NB4 (cell line): ENCODE measurements at regions not wholly inside any gene's neighbourhood (a gene's known extent, or its start where the extent isn't known, plus 50 kb on each side); places are given as distances from the start of the nearest gene placed in this dataset.

ENCODE experiments used
- DNase-seq: peaks from one replicate; pipeline ENCODE4 v3.0.0; 2010; ENCODE audit warnings: low read depth
- H3K4me3 ChIP-seq: one replicate; pipeline ENCODE4 v1.5.1; 2011; ENCODE audit warnings: mild to moderate bottlenecking, low read depth, low read length, moderate library complexity
- MAX ChIP-seq: IDR thresholded peaks from 2 replicates; pipeline ENCODE4 v1.6.1; 2011; ENCODE audit warnings: low read depth, low read length
- MYC ChIP-seq: IDR thresholded peaks from 2 replicates; pipeline ENCODE4 v1.6.1; 2011; ENCODE audit warnings: low read depth, low read length
- POLR2A ChIP-seq: IDR thresholded peaks from 2 replicates; pipeline ENCODE4 v1.6.1; 2011; ENCODE audit warnings: mild to moderate bottlenecking; ENCODE audit not compliant: insufficient read length; ENCODE audit errors: extremely low read depth
- TF ChIP-seq, protein P1 (sequence below): IDR thresholded peaks from one replicate; pipeline ENCODE4 v1.5.1; 2012; ENCODE audit warnings: low read depth, low read length

DNA sequence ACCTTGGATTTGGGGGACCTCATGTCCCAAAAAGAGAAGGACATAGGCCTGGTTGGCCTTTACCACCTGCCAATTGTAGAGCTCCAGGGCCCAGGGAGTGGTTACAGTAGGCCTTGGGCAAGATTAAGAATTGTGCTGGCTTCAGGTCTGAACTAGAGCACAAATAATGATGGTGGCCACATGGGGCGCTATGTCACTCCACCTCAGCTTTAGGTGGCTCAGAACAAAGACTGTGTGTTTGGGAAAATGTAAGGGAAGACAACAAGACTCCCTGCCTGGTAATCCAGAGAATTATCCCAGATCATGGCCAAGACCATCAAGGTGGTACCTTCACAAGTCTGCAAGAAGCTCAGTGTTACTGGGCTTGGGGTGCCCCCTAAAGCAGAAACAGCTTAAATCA is 224.9 kb upstream of the OPRM1 start:
- no peak for TF ChIP-seq POLR2A
- TF ChIP-seq MYC, result no peak
- TF ChIP-seq, protein P1, sequence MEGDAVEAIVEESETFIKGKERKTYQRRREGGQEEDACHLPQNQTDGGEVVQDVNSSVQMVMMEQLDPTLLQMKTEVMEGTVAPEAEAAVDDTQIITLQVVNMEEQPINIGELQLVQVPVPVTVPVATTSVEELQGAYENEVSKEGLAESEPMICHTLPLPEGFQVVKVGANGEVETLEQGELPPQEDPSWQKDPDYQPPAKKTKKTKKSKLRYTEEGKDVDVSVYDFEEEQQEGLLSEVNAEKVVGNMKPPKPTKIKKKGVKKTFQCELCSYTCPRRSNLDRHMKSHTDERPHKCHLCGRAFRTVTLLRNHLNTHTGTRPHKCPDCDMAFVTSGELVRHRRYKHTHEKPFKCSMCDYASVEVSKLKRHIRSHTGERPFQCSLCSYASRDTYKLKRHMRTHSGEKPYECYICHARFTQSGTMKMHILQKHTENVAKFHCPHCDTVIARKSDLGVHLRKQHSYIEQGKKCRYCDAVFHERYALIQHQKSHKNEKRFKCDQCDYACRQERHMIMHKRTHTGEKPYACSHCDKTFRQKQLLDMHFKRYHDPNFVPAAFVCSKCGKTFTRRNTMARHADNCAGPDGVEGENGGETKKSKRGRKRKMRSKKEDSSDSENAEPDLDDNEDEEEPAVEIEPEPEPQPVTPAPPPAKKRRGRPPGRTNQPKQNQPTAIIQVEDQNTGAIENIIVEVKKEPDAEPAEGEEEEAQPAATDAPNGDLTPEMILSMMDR, result peak; percentile 58
- no peak overlapping the region for H3K4me3 ChIP-seq
- DNase-seq, result no peak

DNA sequence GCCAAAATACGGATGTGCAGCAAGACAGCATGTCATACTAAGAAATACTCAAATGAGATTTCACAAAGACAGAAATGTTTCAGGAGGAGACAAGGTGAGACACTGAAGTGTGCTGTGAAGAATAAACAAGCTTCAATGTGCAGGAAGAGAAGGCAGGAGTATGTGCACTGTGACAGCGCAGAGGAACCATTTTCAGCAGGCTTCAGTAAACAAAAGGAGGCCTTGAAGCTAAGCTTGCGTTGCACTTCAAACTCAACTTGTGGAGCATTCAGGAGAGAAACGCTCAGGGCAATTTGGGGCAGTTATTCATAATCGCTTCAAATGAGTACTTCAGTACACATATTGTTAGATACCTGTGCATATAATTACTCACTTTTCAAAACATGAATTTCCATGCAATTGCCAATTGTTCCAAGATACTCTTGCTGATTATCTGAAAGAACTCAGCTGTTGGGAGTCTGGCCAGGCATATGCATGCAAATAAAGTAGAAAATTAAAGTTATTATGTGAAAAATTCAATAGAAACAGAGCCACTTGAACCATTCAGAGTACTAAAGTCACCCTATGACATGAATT is 234.2 kb upstream of the OPRM1 start:
- no peak for TF ChIP-seq POLR2A
- no peak for TF ChIP-seq MAX
- no peak for TF ChIP-seq MYC
- TF ChIP-seq, protein P1, result no peak
- DNase-seq, result no peak
- no peak overlapping the region for H3K4me3 ChIP-seq

GRCh38 chr6:153801917-153802316 is 237.1 kb upstream of the OPRM1 start:
- TF ChIP-seq MYC (no peak), POLR2A (no peak), MAX (no peak)
- TF ChIP-seq, protein P1, result no peak
- no peak overlapping the region for H3K4me3 ChIP-seq
- no peak for DNase-seq

- no peak overlapping the region for H3K4me3 ChIP-seq
- TF ChIP-seq, protein P1, result no peak
- TF ChIP-seq POLR2A, result no peak
- DNase-seq, result no peak
Observed at GRCh38 chr6:153800580-153801188, 238.4 kb upstream of the OPRM1 start.

GRCh38 chr6:153790876-153791473 is 248.1 kb upstream of the OPRM1 start:
- peak; percentile 31 for DNase-seq
- no peak overlapping the region for H3K4me3 ChIP-seq
- no peak for TF ChIP-seq POLR2A
- TF ChIP-seq, protein P1, result peak; percentile 16

GRCh38 chr6:153790048-153790447 is 249.0 kb upstream of the OPRM1 start:
- DNase-seq, result peak; percentile 7
- H3K4me3 ChIP-seq, result no peak overlapping the region
- TF ChIP-seq, protein P1, result no peak
- no peak for TF ChIP-seq POLR2A
